Ishikawa (cell line): ENCODE measurements at regions not wholly inside any gene's neighbourhood (a gene's known extent, or its start where the extent isn't known, plus 50 kb on each side); places are given as distances from the start of the nearest gene placed in this dataset.

Experiments used
- CEBPB ChIP-seq: IDR thresholded peaks from 2 replicates; pipeline ENCODE4 v1.6.1; 2012
- CREB1 ChIP-seq: IDR thresholded peaks from 2 replicates; pipeline ENCODE4 v1.6.1; 2012; ENCODE audit warnings: low read depth
- EGR1 ChIP-seq: IDR thresholded peaks from 2 replicates; pipeline ENCODE4 v1.6.1; 2012
- EP300 ChIP-seq: IDR thresholded peaks from 2 replicates; pipeline ENCODE4 v1.6.1; 2012; ENCODE audit warnings: borderline replicate concordance
- FOXM1 ChIP-seq: IDR thresholded peaks from 2 replicates; pipeline ENCODE4 v1.6.1; 2012; ENCODE audit warnings: low read depth, borderline replicate concordance
- RAD21 ChIP-seq: IDR thresholded peaks from 2 replicates; pipeline ENCODE4 v1.6.1; 2012; ENCODE audit warnings: low read depth
- TAF1 ChIP-seq: IDR thresholded peaks from 2 replicates; pipeline ENCODE4 v1.6.1; 2012; ENCODE audit warnings: low read depth, mild to moderate bottlenecking
- TCF12 ChIP-seq: IDR thresholded peaks from 2 replicates; pipeline ENCODE4 v1.6.1; 2012; ENCODE audit warnings: low read depth
- TEAD4 ChIP-seq: IDR thresholded peaks from 2 replicates; pipeline ENCODE4 v1.6.1; 2012
- YY1 ChIP-seq: IDR thresholded peaks from 2 replicates; pipeline ENCODE4 v1.6.1; 2012; ENCODE audit warnings: low read depth
- ZBTB7A ChIP-seq: IDR thresholded peaks from 2 replicates; pipeline ENCODE4 v1.6.1; 2012; ENCODE audit warnings: low read depth
- TF ChIP-seq, protein P1 (sequence below): IDR thresholded peaks from 2 replicates; pipeline ENCODE4 v1.6.1; 2012
- TF ChIP-seq, protein P2 (sequence below): IDR thresholded peaks from 2 replicates; pipeline ENCODE4 v1.6.1; 2012; ENCODE audit warnings: low read depth, mild to moderate bottlenecking

DNA sequence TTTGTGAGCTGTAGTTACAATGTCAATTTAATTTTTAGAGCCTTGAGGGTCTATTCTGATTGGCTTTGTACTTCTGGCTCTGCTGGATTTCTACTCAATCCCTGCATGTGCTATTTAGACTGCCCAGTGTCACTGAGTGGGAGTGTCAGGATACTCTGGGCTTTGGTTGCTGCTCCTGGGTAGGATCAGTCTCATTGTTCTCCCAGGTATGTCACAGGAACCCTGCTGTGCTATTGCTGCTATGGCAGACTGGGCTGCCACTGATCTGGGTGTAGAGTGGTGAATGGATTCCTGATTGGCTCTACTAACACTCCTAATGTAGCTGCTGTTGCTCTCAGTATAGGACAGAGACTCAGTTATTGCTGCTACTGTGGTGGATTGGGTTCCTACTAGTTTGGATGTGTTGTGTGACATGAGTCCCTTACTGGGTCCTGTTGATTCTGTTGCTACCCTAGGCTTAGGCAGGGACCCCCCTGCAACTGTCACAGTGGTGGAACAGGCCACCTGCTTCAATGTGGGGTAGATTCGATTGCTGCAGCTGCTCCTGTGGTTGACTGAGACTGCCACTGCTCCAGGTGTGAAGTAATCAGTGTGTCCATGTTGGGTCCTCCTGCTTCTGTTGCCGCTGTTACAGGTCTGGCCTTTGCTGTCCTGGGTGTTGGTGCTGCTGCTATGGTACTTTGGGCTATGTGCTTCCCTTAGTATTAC is 707.8 kb upstream of the AMOT start:
- TF ChIP-seq RAD21: no peak
- TF ChIP-seq TAF1: no peak
- TF ChIP-seq EGR1: no peak
- no peak for TF ChIP-seq CEBPB
- no peak for TF ChIP-seq TEAD4
- no peak for TF ChIP-seq EP300
- no peak for TF ChIP-seq CREB1
- no peak for TF ChIP-seq YY1
- no peak for TF ChIP-seq FOXM1
- TF ChIP-seq, protein P1, sequence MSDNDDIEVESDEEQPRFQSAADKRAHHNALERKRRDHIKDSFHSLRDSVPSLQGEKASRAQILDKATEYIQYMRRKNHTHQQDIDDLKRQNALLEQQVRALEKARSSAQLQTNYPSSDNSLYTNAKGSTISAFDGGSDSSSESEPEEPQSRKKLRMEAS: no peak
- TF ChIP-seq, protein P2, sequence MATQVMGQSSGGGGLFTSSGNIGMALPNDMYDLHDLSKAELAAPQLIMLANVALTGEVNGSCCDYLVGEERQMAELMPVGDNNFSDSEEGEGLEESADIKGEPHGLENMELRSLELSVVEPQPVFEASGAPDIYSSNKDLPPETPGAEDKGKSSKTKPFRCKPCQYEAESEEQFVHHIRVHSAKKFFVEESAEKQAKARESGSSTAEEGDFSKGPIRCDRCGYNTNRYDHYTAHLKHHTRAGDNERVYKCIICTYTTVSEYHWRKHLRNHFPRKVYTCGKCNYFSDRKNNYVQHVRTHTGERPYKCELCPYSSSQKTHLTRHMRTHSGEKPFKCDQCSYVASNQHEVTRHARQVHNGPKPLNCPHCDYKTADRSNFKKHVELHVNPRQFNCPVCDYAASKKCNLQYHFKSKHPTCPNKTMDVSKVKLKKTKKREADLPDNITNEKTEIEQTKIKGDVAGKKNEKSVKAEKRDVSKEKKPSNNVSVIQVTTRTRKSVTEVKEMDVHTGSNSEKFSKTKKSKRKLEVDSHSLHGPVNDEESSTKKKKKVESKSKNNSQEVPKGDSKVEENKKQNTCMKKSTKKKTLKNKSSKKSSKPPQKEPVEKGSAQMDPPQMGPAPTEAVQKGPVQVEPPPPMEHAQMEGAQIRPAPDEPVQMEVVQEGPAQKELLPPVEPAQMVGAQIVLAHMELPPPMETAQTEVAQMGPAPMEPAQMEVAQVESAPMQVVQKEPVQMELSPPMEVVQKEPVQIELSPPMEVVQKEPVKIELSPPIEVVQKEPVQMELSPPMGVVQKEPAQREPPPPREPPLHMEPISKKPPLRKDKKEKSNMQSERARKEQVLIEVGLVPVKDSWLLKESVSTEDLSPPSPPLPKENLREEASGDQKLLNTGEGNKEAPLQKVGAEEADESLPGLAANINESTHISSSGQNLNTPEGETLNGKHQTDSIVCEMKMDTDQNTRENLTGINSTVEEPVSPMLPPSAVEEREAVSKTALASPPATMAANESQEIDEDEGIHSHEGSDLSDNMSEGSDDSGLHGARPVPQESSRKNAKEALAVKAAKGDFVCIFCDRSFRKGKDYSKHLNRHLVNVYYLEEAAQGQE: no peak
- TF ChIP-seq ZBTB7A: no peak
- TF ChIP-seq TCF12: no peak
